Heart left ventricle (tissue), 13 donors: ENCODE measurements at regions not wholly inside any gene's neighbourhood (a gene's known extent, or its start where the extent isn't known, plus 50 kb on each side); places are given as distances from the start of the nearest gene placed in this dataset.

Experiments
- POLR2A ChIP-seq, 2 donors: fragments of 450-650 bp; IDR thresholded peaks; one replicate each; pipeline ENCODE4 v1.6.1; 2017; ENCODE audit warnings: antibody characterized with exemption in 2 of 2, mild to moderate bottlenecking in 2 of 2, moderate library complexity in 2 of 2
- TF ChIP-seq, protein P1 (sequence below), 12 donors: fragments of 200-600 bp; sonication (generic) in 4 of 12; IDR thresholded peaks; one replicate each; pipeline versions ENCODE4 v1.5.0 to v1.8.0; 2018 to 2022; ENCODE audit warnings: antibody characterized with exemption in 12 of 12, mild to moderate bottlenecking in 5 of 12
- donor health status: ischemic (EF 13 %, LVEDD 7.1; RV severe dilation, severe dysfunction).
- donor health status: DM: no; HTN: yes; CAD: no.
- donor health status: DM: no; HTN: no; CAD: no.
- donor health status: ischemic (EF 25% LVEDD 6.9; RV normal size, moderate dysfunction).
- donor health status: ischemic (EF 25% LVEDD 5.7; RV mildly dilated, moderate dysfunction).
- donor health status: ischemic (EF 35%, LVEDD 5.7; RV mildly dilated, moderate dysfunction).
- donor health status: nonischemic (EF 11% LVEDD 7.7; RV severe dilation, severe dysfunction).
- donor health status: DM: yes; HTN: yes; CAD: no.
- donor health status: PGD.
- donor health status: ischemic (EF 29% LVEDD 5.4; RV normal size, mild dysfunction).
- donor health status: nonischemic (EF 23%, LVEDD 6.1; RV moderate dilation, normal function).

DNA sequence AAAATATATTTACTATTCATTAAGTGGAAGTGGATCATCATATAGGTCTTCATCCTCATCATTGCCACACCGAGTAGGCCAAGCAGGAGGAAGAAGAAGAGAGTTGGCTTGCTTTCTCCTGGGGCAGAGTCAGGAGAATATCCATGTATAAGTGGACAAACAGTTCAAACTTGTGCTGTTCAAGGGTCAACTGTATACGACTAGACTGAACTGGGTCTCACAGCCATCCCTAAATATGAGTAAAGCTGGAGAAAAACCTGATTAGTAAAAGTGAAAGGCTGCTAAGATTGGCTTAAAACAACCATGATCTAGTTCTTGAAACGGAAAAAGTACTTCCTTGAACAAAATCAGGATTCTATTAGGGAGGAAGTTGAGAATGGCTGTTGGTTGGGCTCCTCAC lies 276.7 kb upstream of the ADRA1B start:
- TF ChIP-seq, protein P1, sequence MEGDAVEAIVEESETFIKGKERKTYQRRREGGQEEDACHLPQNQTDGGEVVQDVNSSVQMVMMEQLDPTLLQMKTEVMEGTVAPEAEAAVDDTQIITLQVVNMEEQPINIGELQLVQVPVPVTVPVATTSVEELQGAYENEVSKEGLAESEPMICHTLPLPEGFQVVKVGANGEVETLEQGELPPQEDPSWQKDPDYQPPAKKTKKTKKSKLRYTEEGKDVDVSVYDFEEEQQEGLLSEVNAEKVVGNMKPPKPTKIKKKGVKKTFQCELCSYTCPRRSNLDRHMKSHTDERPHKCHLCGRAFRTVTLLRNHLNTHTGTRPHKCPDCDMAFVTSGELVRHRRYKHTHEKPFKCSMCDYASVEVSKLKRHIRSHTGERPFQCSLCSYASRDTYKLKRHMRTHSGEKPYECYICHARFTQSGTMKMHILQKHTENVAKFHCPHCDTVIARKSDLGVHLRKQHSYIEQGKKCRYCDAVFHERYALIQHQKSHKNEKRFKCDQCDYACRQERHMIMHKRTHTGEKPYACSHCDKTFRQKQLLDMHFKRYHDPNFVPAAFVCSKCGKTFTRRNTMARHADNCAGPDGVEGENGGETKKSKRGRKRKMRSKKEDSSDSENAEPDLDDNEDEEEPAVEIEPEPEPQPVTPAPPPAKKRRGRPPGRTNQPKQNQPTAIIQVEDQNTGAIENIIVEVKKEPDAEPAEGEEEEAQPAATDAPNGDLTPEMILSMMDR (IDR thresholded peaks at IDR 0.05), result no peak
- no peak for TF ChIP-seq POLR2A (IDR thresholded peaks at IDR 0.05)
